NCI-H345 (cell line): ENCODE measurements at regions not wholly inside any gene's neighbourhood (a gene's known extent, or its start where the extent isn't known, plus 50 kb on each side); places are given as distances from the start of the nearest gene placed in this dataset.

ENCODE experiments used
- DNase-seq: peaks from one replicate; lab custom pipeline; 2025; lab: John Stamatoyannopoulos, UW

DNA sequence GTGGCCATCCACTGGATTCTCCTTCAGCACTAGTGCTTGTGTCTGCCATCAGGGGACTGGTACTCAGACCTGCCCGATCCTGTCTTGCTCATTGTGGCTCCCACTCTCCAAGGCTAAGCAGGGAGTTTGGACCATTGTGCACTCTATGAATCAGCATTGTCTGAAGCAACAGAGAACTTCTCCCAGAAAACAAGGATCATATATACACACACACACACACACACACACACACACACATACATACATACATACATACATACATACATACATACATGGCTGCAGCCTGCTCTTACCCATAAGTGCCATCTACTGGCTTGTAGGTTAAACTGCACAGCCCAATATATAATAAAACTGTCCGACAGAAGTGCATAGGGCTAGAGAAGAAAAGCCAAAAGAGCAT is 345.3 kb upstream of the LCORL start:
- DNase-seq = peak; percentile 18

DNA sequence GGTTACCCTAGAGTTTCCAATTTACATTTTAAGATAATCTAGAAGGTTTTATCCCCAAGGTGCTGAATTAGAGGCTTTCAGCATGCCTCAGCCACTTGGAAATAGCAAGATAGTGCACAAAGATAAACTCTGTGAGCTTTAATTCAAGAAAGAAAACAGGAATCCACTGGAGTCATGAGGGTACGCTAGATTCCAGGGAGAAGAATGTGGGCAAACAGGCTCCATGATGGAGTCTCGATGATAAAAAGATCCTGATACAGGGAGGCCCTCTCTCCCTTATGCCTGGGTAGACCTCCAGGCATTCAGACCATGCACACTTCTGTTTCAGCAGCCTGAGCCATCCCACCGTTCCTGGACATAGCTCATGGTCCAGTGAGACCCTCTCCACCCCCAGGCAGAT is 344.6 kb upstream of the LCORL start:
- no peak for DNase-seq

DNA sequence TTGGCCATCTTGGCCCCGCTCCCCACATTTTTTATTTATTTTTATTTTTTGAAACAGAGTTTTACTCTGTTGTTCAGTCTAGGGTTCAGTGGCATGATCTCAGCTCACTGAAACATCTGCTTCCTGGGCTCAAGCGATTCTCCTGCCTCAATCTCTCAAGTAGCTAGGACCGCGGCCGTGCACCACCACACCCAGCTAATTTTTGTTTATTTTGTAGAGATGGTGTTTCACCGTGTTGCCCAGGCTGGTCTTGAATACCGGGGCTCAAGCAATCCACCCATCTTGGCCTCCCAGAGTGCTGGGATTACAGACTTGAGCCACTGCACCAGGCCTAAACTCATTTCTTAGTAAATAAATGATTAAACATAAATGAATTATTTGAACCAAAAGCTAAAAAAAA is 322.0 kb upstream of the LCORL start:
- DNase-seq = no peak

DNA sequence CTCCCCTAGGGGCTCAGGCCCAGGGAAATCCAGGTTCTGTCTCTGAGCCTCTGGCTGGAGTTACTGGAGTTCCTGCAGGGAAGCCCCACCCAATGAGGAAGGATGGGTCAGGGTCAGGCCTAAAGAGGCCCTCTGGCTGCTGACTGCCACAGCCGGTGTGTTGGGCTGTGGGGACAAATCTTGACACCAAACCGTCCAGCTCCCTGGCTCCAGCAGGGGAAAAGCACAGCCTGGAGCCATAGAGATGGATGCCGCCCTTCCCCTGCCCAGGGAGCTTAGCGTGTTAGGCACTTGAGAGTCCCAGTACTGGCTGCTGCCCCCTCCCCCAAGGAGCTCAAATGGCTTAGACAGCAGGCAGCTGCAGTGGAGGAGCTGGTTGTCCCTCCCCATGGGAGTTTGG is 321.3 kb upstream of the LCORL start:
- no peak for DNase-seq

DNA sequence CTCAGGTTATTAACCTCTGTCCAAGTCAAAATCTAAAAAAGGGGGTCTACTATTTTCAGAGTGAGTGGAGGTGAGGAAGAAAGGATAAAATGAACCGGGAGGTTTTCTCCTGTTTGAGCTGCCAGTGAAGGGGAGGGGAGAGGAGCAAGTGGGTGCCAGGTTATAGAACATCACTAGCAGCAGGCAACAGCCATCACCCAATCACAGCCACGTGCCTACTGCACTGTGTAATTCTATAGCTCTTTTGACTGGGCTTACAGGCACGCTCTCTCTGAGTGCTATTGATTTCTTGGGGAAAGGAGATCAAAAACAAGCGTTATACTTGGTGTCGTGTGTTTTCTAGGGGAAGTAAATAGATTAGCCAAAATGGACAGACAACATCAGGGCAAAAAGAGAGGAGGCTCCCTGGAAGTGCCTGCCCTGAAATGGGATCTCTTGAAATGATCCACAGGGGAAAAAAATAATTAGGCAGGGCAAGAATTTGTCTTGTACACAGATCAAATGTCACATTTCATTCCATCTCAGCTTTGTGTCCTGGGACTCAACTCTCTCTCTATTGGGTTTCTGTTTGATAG is 300.5 kb upstream of the LCORL start:
- no peak for DNase-seq

DNA sequence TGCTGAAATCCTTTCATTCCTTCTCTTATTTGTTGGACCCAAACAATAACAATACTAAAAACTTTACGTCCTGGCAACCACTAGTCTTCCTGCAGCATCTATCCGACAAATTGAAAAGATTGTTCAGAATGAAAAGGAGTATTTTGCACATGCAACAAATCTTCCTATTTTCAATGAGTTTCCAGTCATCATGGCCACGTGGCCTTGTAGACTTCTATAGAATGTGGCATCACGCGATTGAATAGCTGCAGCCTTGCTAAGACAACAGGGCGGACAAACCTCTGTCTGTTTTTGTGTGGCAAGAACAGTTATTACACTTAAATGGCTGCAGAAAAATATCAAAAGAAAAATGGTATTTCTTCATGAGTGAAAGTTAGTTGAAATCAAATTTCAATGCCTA is 297.9 kb upstream of the LCORL start:
- no peak for DNase-seq

DNA sequence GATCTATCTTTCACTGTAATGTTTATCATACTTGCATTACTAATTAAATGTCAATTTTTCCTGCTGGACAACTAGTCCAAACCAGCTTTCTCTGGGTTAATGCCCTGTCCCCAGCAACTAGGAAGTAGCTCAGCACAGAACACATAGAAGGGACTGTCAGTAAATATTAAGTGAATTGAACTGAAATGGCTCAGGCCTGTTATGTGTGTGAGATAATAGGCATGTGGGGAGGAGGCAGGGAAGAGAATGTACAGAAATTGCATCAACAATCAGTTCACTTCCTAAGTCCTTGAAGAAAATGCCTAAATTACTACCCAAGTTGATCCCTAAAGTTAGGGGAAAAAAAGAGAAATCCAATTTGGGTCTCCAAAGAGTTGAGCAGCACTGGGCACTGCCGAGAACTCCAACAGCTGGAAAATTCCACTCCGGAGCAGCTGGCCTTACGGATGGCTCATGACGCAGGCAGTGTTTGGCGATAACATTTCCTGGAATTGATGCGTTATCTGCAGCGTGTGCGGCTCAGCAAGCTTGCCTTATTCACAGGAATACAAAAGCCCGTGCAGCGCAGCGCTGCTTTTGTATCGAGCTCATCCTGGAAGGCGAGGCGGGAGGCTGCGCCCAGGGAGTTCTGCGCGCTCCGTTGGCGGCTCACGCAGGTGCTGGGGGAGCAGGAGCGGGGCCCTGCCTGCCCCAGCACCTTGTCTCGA is 297.3 kb upstream of the LCORL start:
- no peak for DNase-seq

DNA sequence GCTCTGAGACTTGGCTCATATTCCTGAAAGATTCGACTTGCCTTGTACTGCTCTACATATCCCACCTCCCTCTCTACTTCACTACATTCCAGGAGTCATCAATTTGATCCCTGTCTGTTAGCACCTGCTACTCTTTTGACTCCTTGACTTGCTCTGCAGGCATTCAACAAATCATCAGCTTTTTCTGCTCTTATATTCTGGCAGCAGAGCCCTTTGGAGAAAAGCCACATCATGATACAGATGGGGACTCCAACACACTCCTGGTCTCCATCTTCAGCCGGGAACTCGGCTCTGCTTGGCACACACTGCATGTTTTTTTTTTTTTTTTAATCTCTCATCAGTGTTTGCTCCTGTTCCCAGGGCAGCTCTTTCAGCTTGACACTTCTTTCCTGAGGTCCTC is 293.2 kb upstream of the LCORL start:
- no peak for DNase-seq

DNA sequence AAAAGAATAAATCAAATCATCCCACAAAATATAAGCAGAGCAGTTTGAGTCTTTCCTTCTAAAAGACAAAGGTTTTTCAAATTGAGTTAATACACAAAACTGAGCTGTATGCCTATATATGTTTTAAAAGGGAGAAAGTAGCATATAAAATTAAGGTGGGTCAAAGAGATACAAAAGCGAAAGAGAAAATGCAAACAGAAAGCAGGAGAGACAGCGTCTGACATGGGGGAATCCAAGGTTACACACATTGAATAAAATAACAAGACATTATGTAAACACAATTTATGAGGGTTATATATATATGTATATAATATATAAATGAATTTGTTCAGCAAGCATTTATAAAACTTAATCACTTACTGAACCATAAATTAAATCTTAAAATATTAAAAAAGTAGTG is 276.1 kb upstream of the LCORL start:
- no peak for DNase-seq

DNA sequence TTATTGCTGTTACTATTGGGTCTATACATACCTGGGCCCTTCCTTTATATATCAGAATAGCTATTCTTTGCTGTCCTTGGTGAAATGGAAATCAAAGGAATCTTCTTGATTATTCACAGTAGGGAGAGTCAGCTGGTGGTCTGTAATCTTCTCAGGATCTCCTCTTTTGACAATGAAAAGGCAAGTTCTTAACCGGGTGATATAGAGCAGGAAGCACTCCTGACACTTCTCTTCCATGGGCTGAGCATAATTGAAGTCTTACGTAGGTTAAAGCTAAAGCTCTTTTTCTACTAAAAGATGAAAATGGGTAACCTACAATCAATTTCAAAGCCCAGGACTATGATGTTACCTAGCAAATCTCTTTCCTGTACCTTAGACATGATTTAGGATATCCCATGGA is 274.9 kb upstream of the LCORL start:
- no peak for DNase-seq

DNA sequence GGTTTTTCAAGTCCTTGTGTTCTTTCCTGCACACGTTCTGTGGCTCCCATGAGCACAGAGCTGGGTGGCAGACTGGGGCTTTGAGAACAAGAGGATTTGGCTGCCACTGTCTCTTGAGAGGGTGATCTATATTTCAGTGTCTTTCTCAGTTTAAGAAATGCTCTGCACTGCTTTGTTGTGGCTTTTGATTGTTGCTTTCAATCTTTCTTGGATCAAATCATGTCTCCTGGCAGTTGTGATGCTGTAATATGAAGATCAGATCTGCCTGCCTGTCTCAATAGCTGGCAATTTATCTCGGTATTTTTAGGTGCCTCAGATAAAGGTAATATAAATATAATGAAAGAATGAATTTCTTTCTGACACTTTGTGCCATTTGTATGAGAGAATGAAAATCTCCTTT is 273.3 kb upstream of the LCORL start:
- no peak for DNase-seq

DNA sequence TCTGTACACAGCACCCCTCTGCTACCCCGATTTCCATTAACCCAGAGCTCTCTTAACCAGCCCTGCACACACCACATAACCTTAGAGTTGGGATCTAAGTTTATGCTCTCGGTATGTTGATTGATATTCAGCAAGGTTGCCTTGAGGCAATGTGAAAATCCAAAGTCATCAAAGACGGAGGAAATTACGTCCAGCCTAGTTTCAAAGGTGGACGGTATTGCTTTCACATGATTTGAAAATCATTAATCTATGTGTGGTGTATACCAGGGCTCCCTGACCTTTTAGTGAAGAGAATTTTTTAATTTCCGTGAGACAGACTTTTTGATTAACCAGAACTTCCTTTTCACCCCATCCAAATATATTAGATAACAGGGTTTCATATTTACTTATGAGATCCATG is 272.5 kb upstream of the LCORL start:
- no peak for DNase-seq

DNA sequence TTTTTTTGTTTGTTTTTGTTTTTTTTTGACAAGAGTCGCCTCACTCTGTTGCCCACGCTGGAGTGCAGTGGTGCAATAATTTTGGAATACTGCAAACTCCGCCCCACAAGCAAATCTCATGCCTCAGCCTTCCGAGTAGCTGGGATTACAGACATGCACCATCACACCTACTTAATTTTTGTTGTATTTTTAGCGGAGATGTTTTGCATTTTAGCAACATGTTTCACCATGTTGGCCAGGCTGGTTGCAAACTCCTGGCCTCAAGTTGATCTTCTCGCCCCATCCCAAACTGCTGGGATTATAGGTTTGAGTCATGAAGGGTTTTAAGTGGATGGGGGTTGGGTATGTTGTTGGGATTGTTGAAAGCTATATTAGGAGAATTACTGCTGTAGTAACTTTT is 270.9 kb upstream of the LCORL start:
- DNase-seq = no peak

DNA sequence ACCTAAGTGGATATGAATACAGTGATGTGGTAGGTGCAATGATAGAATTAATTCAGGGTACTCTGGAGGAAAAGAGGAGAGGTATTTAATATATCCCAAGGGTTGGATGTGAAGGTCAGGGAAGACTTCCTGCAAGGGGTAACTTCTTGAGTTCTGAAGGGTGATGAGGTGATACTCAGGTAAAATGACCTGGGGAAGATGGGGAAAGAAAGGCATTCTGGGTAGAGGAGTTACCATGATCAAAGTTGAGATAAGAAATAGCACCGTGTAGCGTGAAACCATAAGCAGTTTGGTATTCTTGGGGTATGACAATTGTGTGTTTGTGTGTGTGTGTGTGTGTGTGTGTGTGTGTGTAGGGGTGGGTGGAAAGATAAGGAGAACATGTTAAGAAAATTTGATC is 270.4 kb upstream of the LCORL start:
- DNase-seq = no peak

DNA sequence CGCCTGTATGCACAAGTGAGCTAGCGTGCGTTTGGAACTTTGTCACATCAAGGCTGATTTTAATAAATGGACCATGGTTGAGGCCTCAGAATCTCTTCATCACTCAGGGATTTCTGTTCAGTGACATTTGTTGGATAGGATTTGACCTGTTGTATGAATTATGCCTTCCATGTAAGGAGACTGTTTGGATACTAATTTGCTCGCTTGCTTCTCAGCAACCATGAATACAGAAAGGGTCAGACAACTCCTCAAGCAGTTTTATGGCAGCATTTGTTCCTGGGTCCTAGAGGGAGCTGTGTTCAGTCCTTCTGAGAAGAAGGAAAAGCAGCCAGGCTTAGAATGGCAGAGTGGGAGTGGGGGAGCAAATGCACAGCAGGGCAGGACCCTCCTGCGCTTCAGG is 269.7 kb upstream of the LCORL start:
- no peak for DNase-seq

DNA sequence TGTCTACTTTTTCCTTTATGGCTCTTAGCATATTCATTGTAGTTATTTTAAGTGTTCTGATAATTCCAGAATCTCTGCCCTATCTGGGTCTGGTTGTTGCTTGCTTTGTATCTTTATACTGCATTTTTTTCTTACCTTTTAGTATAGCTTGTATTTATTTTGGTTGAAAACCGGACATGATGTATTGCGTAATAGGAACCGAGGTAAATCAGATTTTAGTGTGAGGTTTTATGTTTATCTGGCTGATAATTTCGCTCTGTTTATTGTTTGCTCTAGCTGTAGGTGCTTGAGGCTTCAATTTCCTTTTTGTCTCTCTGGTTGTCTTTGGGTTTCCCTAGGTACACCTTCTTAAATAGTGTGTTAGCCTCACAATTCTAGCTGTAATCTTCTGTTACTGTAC is 263.8 kb upstream of the LCORL start:
- no peak for DNase-seq

DNA sequence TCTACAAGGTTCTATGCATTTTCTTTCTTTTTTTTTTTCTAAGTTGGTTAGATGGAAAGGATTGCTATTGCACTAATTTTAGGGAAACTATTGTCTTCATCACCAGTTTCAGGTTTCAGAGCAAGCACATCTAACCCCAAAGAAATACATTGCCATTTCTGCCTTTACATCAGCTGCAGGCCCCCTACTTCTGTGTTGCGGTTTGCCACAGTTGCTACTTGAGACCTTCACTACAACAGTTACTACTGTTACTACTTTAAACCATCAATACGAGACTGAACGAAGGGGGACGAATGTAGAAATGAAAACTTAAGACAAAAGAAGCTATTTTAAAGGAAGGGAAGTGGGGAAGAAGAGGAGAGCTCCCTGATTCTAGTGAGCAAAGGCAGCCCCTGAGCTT is 256.7 kb upstream of the LCORL start:
- no peak for DNase-seq

DNA sequence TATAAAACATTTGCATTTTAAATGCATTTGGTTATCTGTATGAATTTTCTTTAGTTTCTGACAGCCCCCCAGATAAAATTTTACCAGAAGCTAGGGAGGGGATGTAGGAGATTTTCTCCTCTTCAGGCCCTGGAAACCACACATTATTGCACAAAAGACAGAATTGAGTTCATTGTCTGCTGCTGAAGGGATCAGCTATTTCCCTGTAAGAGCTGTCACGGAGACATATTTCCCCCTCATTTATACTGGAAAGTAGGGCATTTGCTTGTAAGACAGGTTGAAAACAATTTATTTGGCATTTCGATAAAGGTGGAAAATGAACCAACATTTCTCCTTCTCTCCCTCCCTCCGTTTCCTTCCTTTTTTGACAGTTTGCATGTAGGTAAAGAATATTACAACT is 241.3 kb upstream of the LCORL start:
- no peak for DNase-seq

DNA sequence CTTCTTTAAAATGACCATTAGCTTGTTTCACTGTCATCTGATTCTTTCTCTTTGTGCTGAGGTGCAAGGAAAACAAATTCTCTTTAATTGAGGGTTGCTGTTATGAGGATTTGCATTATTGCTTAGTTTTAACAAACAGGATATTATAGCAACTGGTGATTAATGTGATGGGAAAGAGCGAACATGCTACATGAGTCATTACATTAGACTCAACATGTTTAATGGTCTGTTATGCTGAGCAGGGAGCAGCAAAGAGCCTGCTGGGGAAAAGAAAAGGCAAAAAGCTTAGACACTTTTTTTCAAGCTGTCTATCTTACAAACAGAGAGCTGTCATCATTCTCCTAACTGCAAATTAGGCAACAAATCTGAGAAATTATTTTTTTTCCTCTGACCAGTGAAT is 230.5 kb upstream of the LCORL start:
- DNase-seq = no peak

DNA sequence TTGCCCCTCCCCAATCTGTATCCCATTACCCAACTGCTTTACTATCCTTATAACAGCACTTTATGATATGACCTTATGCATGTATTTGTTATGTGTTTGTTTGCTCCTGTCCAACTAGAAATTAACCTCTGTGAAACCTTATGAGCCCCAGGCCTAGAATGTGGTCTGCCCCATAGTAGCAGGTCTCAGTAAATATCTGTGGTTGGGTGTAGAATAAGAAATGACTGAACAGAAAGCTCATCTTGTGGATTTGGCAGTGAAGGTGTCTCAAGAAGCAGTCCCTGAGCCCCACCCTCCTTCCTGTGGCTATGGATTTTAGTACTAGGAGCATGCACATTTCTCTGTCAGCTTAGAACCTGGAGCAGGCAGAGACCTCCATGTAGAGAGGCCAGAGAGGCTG is 229.0 kb upstream of the LCORL start:
- no peak for DNase-seq

DNA sequence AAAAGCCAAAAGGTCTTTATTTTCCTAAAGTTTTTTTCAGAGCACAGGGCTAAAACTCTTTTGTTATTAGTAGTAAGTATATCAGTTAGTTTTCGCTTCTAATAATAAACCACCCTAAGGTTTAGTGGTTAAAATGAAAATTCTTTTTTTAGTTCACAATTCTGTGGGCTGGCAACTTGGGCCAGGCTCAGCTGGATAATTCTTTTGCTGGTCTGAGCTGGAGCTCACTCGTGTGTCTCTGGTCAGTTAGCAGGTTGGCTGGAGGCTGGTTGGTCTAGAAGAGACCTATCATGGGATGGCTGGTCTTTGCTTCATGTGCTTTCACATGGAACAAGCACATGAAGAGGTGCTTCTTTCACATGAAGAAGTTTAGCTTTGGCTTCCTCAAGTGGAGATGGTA is 227.1 kb upstream of the LCORL start:
- DNase-seq = no peak

DNA sequence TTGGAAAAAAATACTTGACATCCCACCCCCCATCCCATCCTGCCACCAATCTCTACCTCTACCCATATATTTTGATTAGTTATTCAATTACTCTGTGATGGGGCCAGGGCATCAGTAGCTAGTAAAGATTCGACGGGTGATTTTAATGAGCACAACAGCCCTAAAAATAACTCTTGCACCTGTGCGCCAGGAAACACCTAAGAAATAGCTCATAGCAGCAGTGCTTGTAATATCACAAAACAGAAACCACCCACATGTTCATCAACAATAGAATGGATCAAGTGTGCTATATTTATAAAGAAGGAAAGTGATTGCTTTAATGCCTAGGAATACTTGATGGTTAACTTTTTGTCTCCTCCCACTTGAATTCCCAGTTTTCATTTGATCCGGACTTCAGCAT is 225.6 kb upstream of the LCORL start:
- DNase-seq = no peak

DNA sequence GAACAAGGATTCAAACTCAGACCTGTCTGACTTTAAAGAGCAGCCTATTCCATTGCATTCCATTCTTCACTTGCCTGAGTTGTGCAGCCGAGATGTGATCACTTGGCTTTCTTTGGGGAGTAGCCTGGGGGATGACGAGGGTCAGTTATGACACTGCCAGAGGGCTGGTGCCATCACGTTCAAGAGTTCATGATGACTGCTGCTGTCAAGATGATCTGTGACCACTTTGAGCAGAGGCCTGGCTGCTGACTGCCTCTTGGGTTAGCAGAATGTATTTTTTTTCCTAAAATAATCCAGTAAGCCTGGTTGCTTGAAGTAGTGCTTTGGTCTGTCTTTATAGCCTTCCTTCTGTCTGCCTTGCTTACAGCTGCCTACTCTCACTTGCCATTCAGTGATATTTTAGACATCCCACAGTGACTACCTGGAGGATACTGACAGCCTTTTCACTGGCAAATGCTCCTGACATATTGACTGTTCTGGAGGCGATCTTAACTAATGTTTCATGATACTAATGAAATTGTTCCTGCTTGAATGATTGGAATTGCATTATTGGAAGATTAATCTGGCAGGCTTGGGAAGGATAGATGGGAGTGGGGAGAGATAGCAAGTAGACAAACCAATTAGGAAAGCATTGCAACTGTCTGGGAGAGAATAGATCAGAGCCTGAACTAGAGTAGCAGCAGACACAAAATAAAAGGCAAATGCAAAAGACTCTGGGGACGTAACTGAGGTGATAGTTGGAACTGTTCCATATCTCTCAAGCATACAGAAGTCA is 221.6 kb upstream of the LCORL start:
- no peak for DNase-seq

DNA sequence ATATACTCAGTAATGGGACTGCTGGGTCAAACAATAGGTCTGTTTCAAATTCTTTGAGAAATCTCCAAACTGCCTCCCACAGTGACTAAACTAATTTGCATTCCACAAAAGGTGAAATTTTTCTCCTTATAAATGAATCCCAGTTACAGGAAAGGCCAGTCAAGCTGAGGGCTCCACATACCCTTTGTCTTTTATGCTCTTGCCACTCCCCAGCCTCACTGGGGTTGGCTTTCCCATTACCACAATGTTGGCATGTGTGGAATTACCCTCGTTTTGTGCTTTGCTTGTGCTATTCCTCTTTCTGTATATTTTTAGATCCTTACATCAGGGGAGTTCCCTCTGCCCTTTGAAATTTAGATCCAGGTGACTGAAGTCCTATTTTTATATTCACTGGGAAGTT is 220.2 kb upstream of the LCORL start:
- no peak for DNase-seq
